Effector memory CD8-positive, alpha-beta T cell (primary cell): ENCODE measurements at regions not wholly inside any gene's neighbourhood (a gene's known extent, or its start where the extent isn't known, plus 50 kb on each side); places are given as distances from the start of the nearest gene placed in this dataset.

Source experiments
- ATAC-seq: fragments of 150-1000 bp; cut with Tn5 transposase; replicated peaks from 2 replicates; pipeline ENCODE4 v1.10.0; 2021; ENCODE audit warnings: mild to moderate bottlenecking, moderate library complexity
- DNase-seq, 3 experiments: peaks; one replicate each; pipeline ENCODE4 v3.0.0; 2021
- H3K27ac Mint-ChIP-seq, 2 donors: one replicate each; pipeline ENCODE4 v1.8.0; 2022; ENCODE audit warnings: mild to moderate bottlenecking in 2 of 2, mixed read lengths in 2 of 2, moderate library complexity in 2 of 2
- H3K27me3 Mint-ChIP-seq, 2 donors: one replicate each; pipeline ENCODE4 v1.8.0; 2022; ENCODE audit warnings: mixed read lengths in 2 of 2
- H3K36me3 Mint-ChIP-seq: one replicate; pipeline ENCODE4 v1.8.0; 2022; ENCODE audit warnings: mild to moderate bottlenecking, moderate library complexity, mixed read lengths; ENCODE audit not compliant: insufficient read depth
- H3K4me1 Mint-ChIP-seq, 2 donors: one replicate each; pipeline ENCODE4 v1.8.0; 2022; ENCODE audit warnings: low read depth in 2 of 2, mixed read lengths in 2 of 2
- H3K4me3 Mint-ChIP-seq, 2 donors: one replicate each; pipeline ENCODE4 v1.8.0; 2022; ENCODE audit warnings: mild to moderate bottlenecking in 2 of 2, mixed read lengths in 2 of 2, moderate library complexity in 2 of 2
- H3K9me3 Mint-ChIP-seq, 2 donors: one replicate each; pipeline ENCODE4 v1.8.0; 2022; ENCODE audit warnings: mixed read lengths in 2 of 2

GRCh38 chr6:101326411-101326810 lies 67.1 kb upstream of the GRIK2 start:
- no peak overlapping the region for H3K27ac Mint-ChIP-seq
- peaks cover 4% of the 10 kb centered on the region for H3K36me3 Mint-ChIP-seq
- no peaks in the 10 kb centered on the region for H3K27me3 Mint-ChIP-seq
- no peaks in the 10 kb centered on the region for H3K4me1 Mint-ChIP-seq
- no peak for ATAC-seq
- peaks cover 0 to 6% of the 10 kb centered on the region in 2 donors for H3K9me3 Mint-ChIP-seq
- no peak for DNase-seq
- no peak overlapping the region for H3K4me3 Mint-ChIP-seq

- no peaks in the 10 kb centered on the region for H3K36me3 Mint-ChIP-seq
- H3K27me3 Mint-ChIP-seq = no peaks in the 10 kb centered on the region
- H3K4me3 Mint-ChIP-seq = no peak overlapping the region
- no peak for DNase-seq
- no peak overlapping the region for H3K27ac Mint-ChIP-seq
- peaks cover 8 to 24% of the 10 kb centered on the region in 2 donors for H3K9me3 Mint-ChIP-seq
- H3K4me1 Mint-ChIP-seq = no peaks in the 10 kb centered on the region
- no peak for ATAC-seq
Measured at GRCh38 chr6:101341926-101342325, 51.6 kb upstream of the GRIK2 start.
